GM15510 (cell line): ENCODE measurements at regions not wholly inside any gene's neighbourhood (a gene's known extent, or its start where the extent isn't known, plus 50 kb on each side); places are given as distances from the start of the nearest gene placed in this dataset.

Experiments used
- POLR2A ChIP-seq: IDR thresholded peaks from 3 replicates; pipeline ENCODE4 v1.6.1; 2011; ENCODE audit warnings: borderline replicate concordance; ENCODE audit not compliant: insufficient read length; ENCODE audit errors: extremely low read depth

GRCh38 chr22:48096851-48097665 lies 1334.6 kb downstream of the TBC1D22A start:
- no peak for TF ChIP-seq POLR2A

- TF ChIP-seq POLR2A, result no peak
Observed at GRCh38 chr22:48096411-48096810, 1334.0 kb downstream of the TBC1D22A start.

- TF ChIP-seq POLR2A, result no peak
Observed at GRCh38 chr22:48093981-48094380, 1331.5 kb downstream of the TBC1D22A start.

- TF ChIP-seq POLR2A, result no peak
Observed at GRCh38 chr22:48092866-48093265, 1330.4 kb downstream of the TBC1D22A start.

- TF ChIP-seq POLR2A, result no peak
Observed at GRCh38 chr22:48091656-48092223, 1329.3 kb downstream of the TBC1D22A start.

- TF ChIP-seq POLR2A, result no peak
Observed at GRCh38 chr22:48091060-48091650, 1328.7 kb downstream of the TBC1D22A start.

GRCh38 chr22:48090332-48090672 lies 1327.9 kb downstream of the TBC1D22A start:
- TF ChIP-seq POLR2A, result no peak

- TF ChIP-seq POLR2A, result no peak
Observed at GRCh38 chr22:48089601-48090331, 1327.3 kb downstream of the TBC1D22A start.

- no peak for TF ChIP-seq POLR2A
Observed at GRCh38 chr22:48088926-48089536, 1326.6 kb downstream of the TBC1D22A start.

- no peak for TF ChIP-seq POLR2A
Observed at GRCh38 chr22:48088251-48088650, 1325.8 kb downstream of the TBC1D22A start.

- TF ChIP-seq POLR2A, result no peak
Observed at GRCh38 chr22:48085901-48086645, 1323.6 kb downstream of the TBC1D22A start.

GRCh38 chr22:48084729-48085050 lies 1322.2 kb downstream of the TBC1D22A start:
- no peak for TF ChIP-seq POLR2A

- TF ChIP-seq POLR2A, result no peak
Observed at GRCh38 chr22:48084041-48084728, 1321.7 kb downstream of the TBC1D22A start.

- TF ChIP-seq POLR2A, result no peak
Observed at GRCh38 chr22:48083502-48083901, 1321.1 kb downstream of the TBC1D22A start.

- TF ChIP-seq POLR2A, result no peak
Observed at GRCh38 chr22:48082284-48082683, 1319.8 kb downstream of the TBC1D22A start.

- no peak for TF ChIP-seq POLR2A
Observed at GRCh38 chr22:48081281-48081680, 1318.8 kb downstream of the TBC1D22A start.
